ENCODE measurements at regions not wholly inside any gene's neighbourhood (a gene's known extent, or its start where the extent isn't known, plus 50 kb on each side); places are given as distances from the start of the nearest gene placed in this dataset.

DNA sequence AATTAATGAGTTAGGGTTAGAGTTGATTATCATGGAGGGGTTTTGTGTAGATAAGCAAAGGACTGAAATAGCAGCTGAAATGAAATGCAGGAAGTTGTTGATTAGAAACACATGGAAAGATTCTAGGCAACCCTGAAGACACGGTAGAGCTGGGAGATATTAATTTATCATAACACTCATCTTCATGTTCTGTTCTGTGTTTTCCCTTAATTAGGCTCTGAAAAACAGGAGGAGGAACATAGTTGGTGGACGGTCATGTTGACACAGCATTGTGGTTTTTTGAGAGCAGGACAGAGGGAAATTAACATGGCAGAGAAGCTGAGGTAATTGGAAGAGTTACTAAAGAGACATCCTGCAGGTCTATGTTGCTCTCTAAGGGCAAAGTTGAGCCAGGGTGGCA is 138.8 kb upstream of the UBASH3B start:
- TF ChIP-seq, protein P1, sequence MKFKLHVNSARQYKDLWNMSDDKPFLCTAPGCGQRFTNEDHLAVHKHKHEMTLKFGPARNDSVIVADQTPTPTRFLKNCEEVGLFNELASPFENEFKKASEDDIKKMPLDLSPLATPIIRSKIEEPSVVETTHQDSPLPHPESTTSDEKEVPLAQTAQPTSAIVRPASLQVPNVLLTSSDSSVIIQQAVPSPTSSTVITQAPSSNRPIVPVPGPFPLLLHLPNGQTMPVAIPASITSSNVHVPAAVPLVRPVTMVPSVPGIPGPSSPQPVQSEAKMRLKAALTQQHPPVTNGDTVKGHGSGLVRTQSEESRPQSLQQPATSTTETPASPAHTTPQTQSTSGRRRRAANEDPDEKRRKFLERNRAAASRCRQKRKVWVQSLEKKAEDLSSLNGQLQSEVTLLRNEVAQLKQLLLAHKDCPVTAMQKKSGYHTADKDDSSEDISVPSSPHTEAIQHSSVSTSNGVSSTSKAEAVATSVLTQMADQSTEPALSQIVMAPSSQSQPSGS (IDR thresholded peaks at IDR 0.05; ENCODE audit: low read length), result no peak
- TF ChIP-seq SIX5 (IDR thresholded peaks at IDR 0.05; ENCODE audit: low read depth, low read length) (no peak), CTCF (IDR thresholded peaks at IDR 0.05; ENCODE audit: control extremely low read depth in 1 of 3, insufficient read depth in 1 of 3, low read depth in 1 of 3, low read length in 3 of 3) (no peak), POLR2A (IDR thresholded peaks at IDR 0.05; ENCODE audit: control extremely low read depth in 1 of 2, low read depth in 2 of 2, low read length in 2 of 2) (no peak), YY1 (IDR thresholded peaks at IDR 0.05; ENCODE audit: low read depth, low read length) (no peak)

Measured in H1 (cell line).